H1 (cell line): ENCODE measurements at regions not wholly inside any gene's neighbourhood (a gene's known extent, or its start where the extent isn't known, plus 50 kb on each side); places are given as distances from the start of the nearest gene placed in this dataset.

Source experiments
- CBX5 ChIP-seq: fragments of 300-800, 300-1000 bp; sonication (generic); IDR thresholded peaks from 2 replicates; pipeline ENCODE4 v1.7.1; 2016; ENCODE audit warnings: antibody characterized with exemption, low read length, low read depth
- PHF8 ChIP-seq: fragments of 200-600 bp; sonication (generic); conservative IDR thresholded peaks from 2 replicates; pipeline ENCODE4 v1.7.1; 2012; ENCODE audit warnings: low read depth, mild to moderate bottlenecking, inconsistent platforms, low read length, moderate library complexity

GRCh38 chr5:4230471-4230785 lies 634.8 kb downstream of the IRX1 start (continued):
- TF ChIP-seq CBX5 = no peak
- TF ChIP-seq PHF8 = no peak
- TF ChIP-seq, all 59 proteins: peak for 0
